PC-9 (cell line): ENCODE measurements at regions not wholly inside any gene's neighbourhood (a gene's known extent, or its start where the extent isn't known, plus 50 kb on each side); places are given as distances from the start of the nearest gene placed in this dataset.

Experiments
- EZH2 ChIP-seq: fragments of 200-600 bp; sonication (generic); IDR thresholded peaks from 2 replicates; pipeline ENCODE4 v1.8.0; 2017; ENCODE audit warnings: antibody characterized with exemption, low read depth
- TF ChIP-seq, protein P1 (sequence below): fragments of 200-600 bp; sonication (generic); conservative IDR thresholded peaks from 2 replicates; pipeline ENCODE4 v1.6.1; 2017; ENCODE audit warnings: mixed run types, antibody characterized with exemption, mild to moderate bottlenecking, moderate library complexity

- TF ChIP-seq, protein P1, sequence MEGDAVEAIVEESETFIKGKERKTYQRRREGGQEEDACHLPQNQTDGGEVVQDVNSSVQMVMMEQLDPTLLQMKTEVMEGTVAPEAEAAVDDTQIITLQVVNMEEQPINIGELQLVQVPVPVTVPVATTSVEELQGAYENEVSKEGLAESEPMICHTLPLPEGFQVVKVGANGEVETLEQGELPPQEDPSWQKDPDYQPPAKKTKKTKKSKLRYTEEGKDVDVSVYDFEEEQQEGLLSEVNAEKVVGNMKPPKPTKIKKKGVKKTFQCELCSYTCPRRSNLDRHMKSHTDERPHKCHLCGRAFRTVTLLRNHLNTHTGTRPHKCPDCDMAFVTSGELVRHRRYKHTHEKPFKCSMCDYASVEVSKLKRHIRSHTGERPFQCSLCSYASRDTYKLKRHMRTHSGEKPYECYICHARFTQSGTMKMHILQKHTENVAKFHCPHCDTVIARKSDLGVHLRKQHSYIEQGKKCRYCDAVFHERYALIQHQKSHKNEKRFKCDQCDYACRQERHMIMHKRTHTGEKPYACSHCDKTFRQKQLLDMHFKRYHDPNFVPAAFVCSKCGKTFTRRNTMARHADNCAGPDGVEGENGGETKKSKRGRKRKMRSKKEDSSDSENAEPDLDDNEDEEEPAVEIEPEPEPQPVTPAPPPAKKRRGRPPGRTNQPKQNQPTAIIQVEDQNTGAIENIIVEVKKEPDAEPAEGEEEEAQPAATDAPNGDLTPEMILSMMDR: no peak
- TF ChIP-seq EZH2: no peak
Observed at GRCh38 chr9:115986508-115986907, 167.1 kb upstream of the PAPPA start.
